SK-N-SH (cell line): ENCODE measurements at regions not wholly inside any gene's neighbourhood (a gene's known extent, or its start where the extent isn't known, plus 50 kb on each side); places are given as distances from the start of the nearest gene placed in this dataset.

Experiments
- CTCF ChIA-PET: fragments of 300-600, 350-600 bp; formaldehyde crosslinking; extraction: SDS; loops from one replicate; lab custom pipeline; 2021; lab: Yijun Ruan, JAX
- POLR2A ChIA-PET: fragments of 350-600 bp; sonication (Branson Sonifier 250); formaldehyde crosslinking; extraction: SDS; loops from one replicate; lab custom pipeline; 2020; ENCODE audit warnings: antibody characterized with exemption, inconsistent platforms; lab: Yijun Ruan, JAX
- DNase-seq: peaks from one replicate; pipeline ENCODE4 v3.0.0; 2012
- H2AFZ ChIP-seq: fragments of 200-600 bp; sonication (generic); 2 replicates; pipeline ENCODE4 v1.8.1; 2016; ENCODE audit warnings: antibody characterized with exemption, mild to moderate bottlenecking, low read depth
- H3F3A ChIP-seq: fragments of 200-600 bp; sonication (generic); replicated peaks from 2 replicates; pipeline ENCODE3; 2016; ENCODE audit warnings: antibody characterized with exemption, mild to moderate bottlenecking; ENCODE audit not compliant: insufficient read depth
- H3K27ac ChIP-seq, 2 experiments: fragments of 200-500 bp in 1 of 2; fragments of 200-600 bp in 1 of 2; sonication (Bioruptor generic) in 1 of 2; sonication (generic), shearing (Covaris generic) in 1 of 2; 2 replicates each; pipeline versions ENCODE4 v1.5.1 to v1.6.1; 2014 to 2016; ENCODE audit warnings: low read depth in 2 of 2, inconsistent platforms in 1 of 2, low read length in 1 of 2, mild to moderate bottlenecking in 1 of 2, mixed read lengths in 1 of 2
- H3K27me3 ChIP-seq: fragments of 200-600 bp; sonication (generic), shearing (Covaris generic); 2 replicates; pipeline ENCODE4 v1.6.1; 2016; ENCODE audit warnings: mixed run types; ENCODE audit not compliant: insufficient read depth
- H3K36me3 ChIP-seq, 2 experiments: fragments of 200-500 bp in 1 of 2; fragments of 200-600 bp in 1 of 2; sonication (Bioruptor generic) in 1 of 2; sonication (generic) in 1 of 2; replicated peaks in 1 of 2; 2 replicates each; pipeline versions ENCODE3 to v1.5.1; 2014 to 2016; ENCODE audit warnings: low read length in 1 of 2, mild to moderate bottlenecking in 1 of 2; ENCODE audit not compliant: insufficient read depth in 2 of 2, control insufficient read depth in 1 of 2
- H3K4me1 ChIP-seq, 2 experiments: fragments of 200-500 bp in 1 of 2; fragments of 200-600 bp in 1 of 2; sonication (Bioruptor generic) in 1 of 2; sonication (generic), shearing (Covaris generic) in 1 of 2; 2 replicates each; pipeline versions ENCODE4 v1.5.1 to v1.6.1; 2014 to 2016; ENCODE audit warnings: low read depth in 1 of 2, low read length in 1 of 2, mixed run types in 1 of 2; ENCODE audit not compliant: insufficient read depth in 2 of 2, control insufficient read depth in 1 of 2
- H3K4me2 ChIP-seq: fragments of 200-600 bp; sonication (generic), shearing (Covaris generic); 2 replicates; pipeline ENCODE4 v1.6.1; 2017; ENCODE audit warnings: mixed run types
- H3K4me3 ChIP-seq, 2 experiments: fragments of 200-500 bp in 1 of 2; fragments of 200-600 bp in 1 of 2; sonication (Bioruptor generic) in 1 of 2; sonication (generic), shearing (Covaris generic) in 1 of 2; 2 replicates each; pipeline versions ENCODE4 v1.5.1 to v1.8.1; 2014 to 2016; ENCODE audit warnings: low read depth in 2 of 2, inconsistent platforms in 1 of 2, low read length in 1 of 2, mild to moderate bottlenecking in 1 of 2, mixed read lengths in 1 of 2, moderate library complexity in 1 of 2
- H3K79me2 ChIP-seq: fragments of 200-600 bp; sonication (generic); 2 replicates; pipeline ENCODE4 v1.8.1; 2017; ENCODE audit warnings: mild to moderate bottlenecking; ENCODE audit not compliant: insufficient read depth
- H3K9ac ChIP-seq: fragments of 200-600 bp; sonication (generic); 2 replicates; pipeline ENCODE4 v1.6.1; 2017; ENCODE audit warnings: mixed run types
- H3K9me2 ChIP-seq: fragments of 200-600 bp; sonication (generic); 2 replicates; pipeline ENCODE4 v1.6.1; 2017; ENCODE audit warnings: mixed run types
- H3K9me3 ChIP-seq: fragments of 200-600 bp; sonication (generic); 2 replicates; pipeline ENCODE4 v1.6.1; 2017; ENCODE audit warnings: mixed run types, mild to moderate bottlenecking, moderate library complexity
- H4K20me1 ChIP-seq: fragments of 200-600 bp; sonication (generic); 2 replicates; pipeline ENCODE4 v1.6.1; 2017; ENCODE audit warnings: mild to moderate bottlenecking, mixed run types; ENCODE audit not compliant: insufficient read depth
- CHD2 ChIP-seq: fragments of 150-350 bp; IDR thresholded peaks from 2 replicates; pipeline ENCODE4 v1.6.1; 2018; ENCODE audit warnings: low read length; ENCODE audit not compliant: partially characterized antibody
- ELF1 ChIP-seq: IDR thresholded peaks from 2 replicates; pipeline ENCODE4 v1.4.0; 2012
- FOSL2 ChIP-seq: IDR thresholded peaks from 2 replicates; pipeline ENCODE4 v1.4.0; 2012; ENCODE audit warnings: low read depth, mild to moderate bottlenecking, moderate library complexity, borderline replicate concordance
- FOXM1 ChIP-seq: IDR thresholded peaks from 2 replicates; pipeline ENCODE4 v1.4.0; 2012; ENCODE audit warnings: low read depth, mild to moderate bottlenecking
- GATA2 ChIP-seq: sonication (generic); formaldehyde crosslinking; IDR thresholded peaks from 2 replicates; pipeline ENCODE4 v1.5.0; 2020; ENCODE audit warnings: mild to moderate bottlenecking, missing genetic modification reagents
- MEF2A ChIP-seq: IDR thresholded peaks from 2 replicates; pipeline ENCODE4 v1.4.0; 2012; ENCODE audit warnings: low read depth, borderline replicate concordance
- NRF1 ChIP-seq: IDR thresholded peaks from 2 replicates; pipeline ENCODE4 v1.6.1; 2012; ENCODE audit warnings: low read depth, mild to moderate bottlenecking, low read length
- RCOR1 ChIP-seq: fragments of 150-350 bp; IDR thresholded peaks from 2 replicates; pipeline ENCODE4 v1.6.1; 2017; ENCODE audit warnings: antibody characterized with exemption, low read length
- SIN3A ChIP-seq: IDR thresholded peaks from 2 replicates; pipeline ENCODE4 v1.6.1; 2012; ENCODE audit warnings: low read depth, mild to moderate bottlenecking, low read length, moderate library complexity, borderline replicate concordance
- TCF12 ChIP-seq: IDR thresholded peaks from 2 replicates; pipeline ENCODE4 v1.4.0; 2012
- TEAD4 ChIP-seq: IDR thresholded peaks from 2 replicates; pipeline ENCODE4 v1.4.0; 2012; ENCODE audit warnings: mild to moderate bottlenecking, borderline replicate concordance; ENCODE audit not compliant: insufficient read depth
- YY1 ChIP-seq: IDR thresholded peaks from 2 replicates; pipeline ENCODE4 v1.4.0; 2012; ENCODE audit warnings: low read depth, mild to moderate bottlenecking
- WGBS: methylation state at CpG from one replicate; pipeline ENCODE4 v1.1.6; 2017; ENCODE audit warnings: low lambda C conversion rate; 5-methylcytosine and 5-hydroxymethylcytosine counted together
- TF ChIP-seq, protein P1 (sequence below): fragments of 150-350 bp; IDR thresholded peaks from 2 replicates; pipeline ENCODE4 v1.6.1; 2017; ENCODE audit warnings: antibody characterized with exemption, low read length, low read depth, borderline replicate concordance
- TF ChIP-seq, protein P2 (sequence below): fragments of 200-600 bp; sonication (generic); IDR thresholded peaks from 2 replicates; pipeline ENCODE4 v1.6.1; 2017; ENCODE audit warnings: antibody characterized with exemption, mild to moderate bottlenecking, moderate library complexity
- TF ChIP-seq, protein P3 (sequence below): IDR thresholded peaks from 2 replicates; pipeline ENCODE4 v1.4.0; 2012; ENCODE audit warnings: low read depth, borderline replicate concordance
- TF ChIP-seq, protein P4 (sequence below): IDR thresholded peaks from 2 replicates; pipeline ENCODE4; 2012

DNA sequence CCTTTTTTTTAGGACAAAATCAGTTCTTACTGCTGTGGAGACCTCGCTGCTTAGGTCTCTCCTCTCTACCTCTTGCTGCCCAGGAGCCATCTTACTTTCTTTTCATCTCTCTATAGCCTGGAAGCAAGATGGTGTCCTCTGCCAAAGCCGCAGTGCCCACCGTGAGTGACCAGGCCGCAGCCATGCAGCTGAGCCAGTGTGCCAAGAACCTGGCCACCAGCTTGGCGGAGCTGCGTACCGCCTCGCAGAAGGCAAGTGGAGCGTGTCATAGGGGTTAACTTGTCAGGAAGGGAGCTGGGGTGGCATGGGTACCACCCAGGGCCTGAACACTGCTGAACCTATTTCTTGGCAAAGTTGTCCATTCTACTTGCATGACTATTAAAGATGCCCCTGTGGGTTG, 320.3 kb upstream of the TPM1 start:
- CTCF ChIA-PET, result interaction anchor here (1.2 to 2.3 kb wide), 5 partner anchors 8 to 20 kb away, joined by 3 to 17 read pairs (median 6); no protein-coding TSS in a partner anchor
- peaks cover 8 to 21% of the 10 kb centered on the region in 2 experiments; a peak in 3 of 4 replicates for H3K4me1 ChIP-seq
- TF ChIP-seq YY1 (no peak), FOXM1 (no peak), CHD2 (no peak), RCOR1 (no peak), TEAD4 (no peak), TCF12 (no peak), FOSL2 (no peak)
- TF ChIP-seq, protein P1, sequence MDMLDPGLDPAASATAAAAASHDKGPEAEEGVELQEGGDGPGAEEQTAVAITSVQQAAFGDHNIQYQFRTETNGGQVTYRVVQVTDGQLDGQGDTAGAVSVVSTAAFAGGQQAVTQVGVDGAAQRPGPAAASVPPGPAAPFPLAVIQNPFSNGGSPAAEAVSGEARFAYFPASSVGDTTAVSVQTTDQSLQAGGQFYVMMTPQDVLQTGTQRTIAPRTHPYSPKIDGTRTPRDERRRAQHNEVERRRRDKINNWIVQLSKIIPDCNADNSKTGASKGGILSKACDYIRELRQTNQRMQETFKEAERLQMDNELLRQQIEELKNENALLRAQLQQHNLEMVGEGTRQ, result no peak
- no peak overlapping the region for H2AFZ ChIP-seq
- no peaks in the 10 kb centered on the region for H3K79me2 ChIP-seq
- H3K9me3 ChIP-seq, result no peaks in the 10 kb centered on the region
- H3K36me3 ChIP-seq, result peaks cover 49 to 72% of the 10 kb centered on the region in 2 experiments
- DNase-seq, result no peak
- H3K9ac ChIP-seq, result no peak overlapping the region
- 98% methylated on average over 9 of the region's 9 CpGs for WGBS
- H3K4me3 ChIP-seq, result no peak overlapping the region
- no peaks in the 10 kb centered on the region for H4K20me1 ChIP-seq
- peaks cover 10% of the 10 kb centered on the region for H3F3A ChIP-seq
- H3K27ac ChIP-seq, result no peak overlapping the region
- no peaks in the 10 kb centered on the region for H3K27me3 ChIP-seq
- H3K9me2 ChIP-seq, result no peaks in the 10 kb centered on the region
- no peak overlapping the region for H3K4me2 ChIP-seq
- POLR2A ChIA-PET, result no interaction called here

DNA sequence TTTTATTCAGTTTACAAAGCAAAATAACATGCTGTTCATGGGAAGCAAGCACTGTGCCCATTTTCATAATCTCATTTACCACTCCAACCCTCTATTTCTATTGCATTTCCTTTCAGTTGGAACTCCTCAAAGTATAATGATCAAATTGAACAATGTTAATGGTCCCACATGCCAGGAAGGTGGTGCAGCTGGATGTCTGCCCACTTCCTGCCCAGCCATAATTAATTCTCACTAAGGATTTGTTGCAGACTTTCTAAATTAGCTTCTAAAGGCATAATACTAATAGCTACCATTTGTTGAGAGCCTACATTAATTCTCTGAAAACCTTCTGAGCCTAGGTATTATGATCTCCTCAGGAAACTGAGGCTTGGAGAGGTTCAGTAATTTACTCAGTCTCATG, 316.1 kb upstream of the TPM1 start:
- Histone ChIP-seq H3K4me1 (peaks cover 3 to 4% of the 10 kb centered on the region in 2 experiments; a peak in 2 of 4 replicates), H3K4me3 (no peak overlapping the region), H3F3A (no peaks in the 10 kb centered on the region), H3K4me2 (no peak overlapping the region), H2AFZ (no peak overlapping the region), H4K20me1 (no peaks in the 10 kb centered on the region), H3K27ac (no peak overlapping the region), H3K79me2 (no peaks in the 10 kb centered on the region), H3K9ac (no peak overlapping the region), H3K9me2 (no peaks in the 10 kb centered on the region), H3K9me3 (peaks cover 14% of the 10 kb centered on the region; the same call in 1 of the 2 replicates), H3K36me3 (peaks cover 55 to 67% of the 10 kb centered on the region in 2 experiments), H3K27me3 (no peaks in the 10 kb centered on the region)
- ChIA-PET CTCF (interaction anchor here (0.9 to 2.5 kb wide), 3 partner anchors 13 to 20 kb away, joined by 4 to 11 read pairs (median 8); no protein-coding TSS in a partner anchor), POLR2A (no interaction called here)
- no peak for DNase-seq
- TF ChIP-seq SIN3A, result no peak
- TF ChIP-seq YY1, result no peak
- TF ChIP-seq MEF2A, result no peak
- TF ChIP-seq NRF1, result no peak
- no peak for TF ChIP-seq ELF1

DNA sequence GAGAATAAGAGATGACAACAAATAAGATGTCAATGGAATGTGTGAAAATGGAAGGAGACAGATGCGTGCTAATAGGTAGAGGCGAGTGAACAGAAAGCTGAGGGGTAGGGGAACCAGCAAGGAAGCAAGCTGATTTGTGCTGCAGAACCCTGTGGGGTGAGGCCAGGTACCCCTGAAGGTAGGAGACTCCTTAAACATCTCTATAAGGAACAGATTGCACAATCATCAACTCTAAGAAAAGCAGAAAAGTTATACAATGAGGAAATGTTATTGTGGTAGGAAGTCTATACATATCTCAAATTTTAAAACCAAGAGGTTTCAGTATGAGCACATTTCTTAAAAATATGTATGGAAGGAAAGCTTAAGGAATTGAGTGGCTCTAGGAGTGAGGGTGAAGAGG, 315.0 kb upstream of the TPM1 start:
- Histone ChIP-seq H4K20me1 (no peaks in the 10 kb centered on the region), H3K79me2 (no peaks in the 10 kb centered on the region), H3K4me3 (no peak overlapping the region), H3K9ac (no peak overlapping the region), H3F3A (no peaks in the 10 kb centered on the region), H3K27ac (no peak overlapping the region), H3K27me3 (no peaks in the 10 kb centered on the region), H3K36me3 (peaks cover 59 to 72% of the 10 kb centered on the region in 2 experiments), H3K9me3 (peaks cover 17% of the 10 kb centered on the region; the same call in 1 of the 2 replicates), H3K4me2 (no peak overlapping the region), H3K4me1 (peaks cover 3 to 4% of the 10 kb centered on the region in 2 experiments; a peak in 2 of 4 replicates), H2AFZ (no peak overlapping the region), H3K9me2 (no peaks in the 10 kb centered on the region)
- ChIA-PET CTCF (interaction anchor here (0.9 to 2.5 kb wide), 7 partner anchors 12 to 254 kb away, joined by 3 to 11 read pairs (median 4); no protein-coding TSS in a partner anchor), POLR2A (no interaction called here)
- 93% methylated on average over 2 of the region's 2 CpGs for WGBS
- DNase-seq, result no peak
- no peak for TF ChIP-seq RCOR1
- TF ChIP-seq NRF1, result no peak
- TF ChIP-seq, protein P2, sequence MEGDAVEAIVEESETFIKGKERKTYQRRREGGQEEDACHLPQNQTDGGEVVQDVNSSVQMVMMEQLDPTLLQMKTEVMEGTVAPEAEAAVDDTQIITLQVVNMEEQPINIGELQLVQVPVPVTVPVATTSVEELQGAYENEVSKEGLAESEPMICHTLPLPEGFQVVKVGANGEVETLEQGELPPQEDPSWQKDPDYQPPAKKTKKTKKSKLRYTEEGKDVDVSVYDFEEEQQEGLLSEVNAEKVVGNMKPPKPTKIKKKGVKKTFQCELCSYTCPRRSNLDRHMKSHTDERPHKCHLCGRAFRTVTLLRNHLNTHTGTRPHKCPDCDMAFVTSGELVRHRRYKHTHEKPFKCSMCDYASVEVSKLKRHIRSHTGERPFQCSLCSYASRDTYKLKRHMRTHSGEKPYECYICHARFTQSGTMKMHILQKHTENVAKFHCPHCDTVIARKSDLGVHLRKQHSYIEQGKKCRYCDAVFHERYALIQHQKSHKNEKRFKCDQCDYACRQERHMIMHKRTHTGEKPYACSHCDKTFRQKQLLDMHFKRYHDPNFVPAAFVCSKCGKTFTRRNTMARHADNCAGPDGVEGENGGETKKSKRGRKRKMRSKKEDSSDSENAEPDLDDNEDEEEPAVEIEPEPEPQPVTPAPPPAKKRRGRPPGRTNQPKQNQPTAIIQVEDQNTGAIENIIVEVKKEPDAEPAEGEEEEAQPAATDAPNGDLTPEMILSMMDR, result no peak
- TF ChIP-seq GATA2, result no peak
- TF ChIP-seq MEF2A, result no peak
- TF ChIP-seq, protein P3, sequence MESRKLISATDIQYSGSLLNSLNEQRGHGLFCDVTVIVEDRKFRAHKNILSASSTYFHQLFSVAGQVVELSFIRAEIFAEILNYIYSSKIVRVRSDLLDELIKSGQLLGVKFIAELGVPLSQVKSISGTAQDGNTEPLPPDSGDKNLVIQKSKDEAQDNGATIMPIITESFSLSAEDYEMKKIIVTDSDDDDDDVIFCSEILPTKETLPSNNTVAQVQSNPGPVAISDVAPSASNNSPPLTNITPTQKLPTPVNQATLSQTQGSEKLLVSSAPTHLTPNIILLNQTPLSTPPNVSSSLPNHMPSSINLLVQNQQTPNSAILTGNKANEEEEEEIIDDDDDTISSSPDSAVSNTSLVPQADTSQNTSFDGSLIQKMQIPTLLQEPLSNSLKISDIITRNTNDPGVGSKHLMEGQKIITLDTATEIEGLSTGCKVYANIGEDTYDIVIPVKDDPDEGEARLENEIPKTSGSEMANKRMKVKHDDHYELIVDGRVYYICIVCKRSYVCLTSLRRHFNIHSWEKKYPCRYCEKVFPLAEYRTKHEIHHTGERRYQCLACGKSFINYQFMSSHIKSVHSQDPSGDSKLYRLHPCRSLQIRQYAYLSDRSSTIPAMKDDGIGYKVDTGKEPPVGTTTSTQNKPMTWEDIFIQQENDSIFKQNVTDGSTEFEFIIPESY, result no peak
- no peak for TF ChIP-seq ELF1
- TF ChIP-seq, protein P4, sequence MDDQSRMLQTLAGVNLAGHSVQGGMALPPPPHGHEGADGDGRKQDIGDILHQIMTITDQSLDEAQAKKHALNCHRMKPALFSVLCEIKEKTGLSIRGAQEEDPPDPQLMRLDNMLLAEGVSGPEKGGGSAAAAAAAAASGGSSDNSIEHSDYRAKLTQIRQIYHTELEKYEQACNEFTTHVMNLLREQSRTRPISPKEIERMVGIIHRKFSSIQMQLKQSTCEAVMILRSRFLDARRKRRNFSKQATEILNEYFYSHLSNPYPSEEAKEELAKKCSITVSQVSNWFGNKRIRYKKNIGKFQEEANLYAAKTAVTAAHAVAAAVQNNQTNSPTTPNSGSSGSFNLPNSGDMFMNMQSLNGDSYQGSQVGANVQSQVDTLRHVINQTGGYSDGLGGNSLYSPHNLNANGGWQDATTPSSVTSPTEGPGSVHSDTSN, result no peak
